ENCODE measurements at regions not wholly inside any gene's neighbourhood (a gene's known extent, or its start where the extent isn't known, plus 50 kb on each side); places are given as distances from the start of the nearest gene placed in this dataset.

GRCh38 chr15:77693576-77693975, 60.9 kb upstream of the LINGO1 start:
- no peak for DNase-seq (ENCODE audit: low read depth)
- H3K4me3 ChIP-seq (ENCODE audit: low read depth, low read length): no peak overlapping the region
- no peak for TF ChIP-seq CTCF (IDR thresholded peaks at IDR 0.05; ENCODE audit: insufficient read depth, low read depth, low read length, missing control alignments)

- no peak for TF ChIP-seq CTCF (IDR thresholded peaks at IDR 0.05; ENCODE audit: insufficient read depth, low read depth, low read length, missing control alignments)
- DNase-seq (ENCODE audit: low read depth): no peak
- H3K4me3 ChIP-seq (ENCODE audit: low read depth, low read length): no peak overlapping the region
Observed at GRCh38 chr15:77692614-77693013, 59.9 kb upstream of the LINGO1 start.

- no peak for TF ChIP-seq CTCF (IDR thresholded peaks at IDR 0.05; ENCODE audit: insufficient read depth, low read depth, low read length, missing control alignments)
- DNase-seq (ENCODE audit: low read depth): no peak
- no peak overlapping the region for H3K4me3 ChIP-seq (ENCODE audit: low read depth, low read length)
Observed at GRCh38 chr15:77691607-77692006, 58.9 kb upstream of the LINGO1 start.

GRCh38 chr15:77689821-77690220, 57.1 kb upstream of the LINGO1 start:
- no peak overlapping the region for H3K4me3 ChIP-seq (ENCODE audit: low read depth, low read length)
- DNase-seq (ENCODE audit: low read depth): no peak
- TF ChIP-seq CTCF (IDR thresholded peaks at IDR 0.05; ENCODE audit: insufficient read depth, low read depth, low read length, missing control alignments): no peak

- TF ChIP-seq CTCF (IDR thresholded peaks at IDR 0.05; ENCODE audit: insufficient read depth, low read depth, low read length, missing control alignments): no peak
- no peak overlapping the region for H3K4me3 ChIP-seq (ENCODE audit: low read depth, low read length)
- DNase-seq (ENCODE audit: low read depth): no peak
Observed at GRCh38 chr15:77688693-77689092, 56.0 kb upstream of the LINGO1 start.

GRCh38 chr15:77688266-77688665, 55.6 kb upstream of the LINGO1 start:
- no peak for DNase-seq (ENCODE audit: low read depth)
- no peak overlapping the region for H3K4me3 ChIP-seq (ENCODE audit: low read depth, low read length)
- no peak for TF ChIP-seq CTCF (IDR thresholded peaks at IDR 0.05; ENCODE audit: insufficient read depth, low read depth, low read length, missing control alignments)

- no peak for DNase-seq (ENCODE audit: low read depth)
- H3K4me3 ChIP-seq (ENCODE audit: low read depth, low read length): no peak overlapping the region
- no peak for TF ChIP-seq CTCF (IDR thresholded peaks at IDR 0.05; ENCODE audit: insufficient read depth, low read depth, low read length, missing control alignments)
Observed at GRCh38 chr15:77685082-77685815, 52.5 kb upstream of the LINGO1 start.

All from GM12865 (cell line).